SKM-1 treated with dmso at 0.1 percent for 144 hours (cell line): ENCODE measurements at regions not wholly inside any gene's neighbourhood (a gene's known extent, or its start where the extent isn't known, plus 50 kb on each side); places are given as distances from the start of the nearest gene placed in this dataset.
A peak's percentile ranks its signal among the peaks of the same experiment; 100 is the strongest.
"Not testable (repeated sequence)": the region's sequence is repeated elsewhere in the genome, so short reads cannot be mapped to it uniquely, and the experiment has no call there.

Experiments used
- DNase-seq: peaks from one replicate; lab custom pipeline; 2025; ENCODE audit not compliant: unreplicated experiment; lab: John Stamatoyannopoulos, UW

DNA sequence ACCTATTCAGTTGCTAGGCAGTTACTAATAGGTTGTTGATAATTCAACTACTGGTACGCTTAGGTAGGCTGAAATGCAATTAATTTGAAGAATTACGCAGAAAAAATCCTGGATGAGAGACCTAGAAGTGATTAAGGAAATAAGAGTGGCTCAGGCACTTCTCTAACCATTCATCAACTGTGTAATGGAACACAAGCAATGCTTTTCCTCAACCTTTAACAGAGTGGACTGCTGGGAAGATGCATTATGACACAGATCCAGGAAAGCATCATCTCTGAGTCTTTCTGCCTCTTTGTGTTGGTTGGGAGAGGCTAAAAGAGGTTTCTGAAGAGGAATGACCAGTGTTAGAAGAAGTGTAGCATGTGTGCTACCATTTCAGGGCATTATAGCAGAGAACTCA is 992.2 kb downstream of the TSN start:
- no peak for DNase-seq

DNA sequence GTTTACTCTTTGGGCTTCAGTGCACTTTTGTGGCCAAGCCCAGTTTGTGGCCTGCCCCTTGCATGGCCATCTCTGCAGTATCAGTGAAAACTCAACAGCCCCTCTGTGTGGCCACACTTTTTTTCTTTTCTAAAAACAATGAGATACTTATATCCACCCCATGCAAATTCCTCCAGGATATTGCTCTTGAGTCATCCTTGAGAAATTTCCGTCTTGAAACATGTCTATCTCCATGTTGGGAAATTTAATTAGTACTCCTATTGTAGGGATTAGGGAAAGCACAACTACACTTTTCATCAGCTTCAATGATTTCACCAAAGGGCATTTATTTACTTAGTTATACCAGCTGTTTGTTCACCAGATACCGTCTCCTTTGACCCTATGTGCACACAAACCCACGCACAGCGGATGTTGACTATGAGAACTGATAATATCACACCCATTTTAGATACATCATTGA is 993.1 kb downstream of the TSN start:
- DNase-seq = no peak

DNA sequence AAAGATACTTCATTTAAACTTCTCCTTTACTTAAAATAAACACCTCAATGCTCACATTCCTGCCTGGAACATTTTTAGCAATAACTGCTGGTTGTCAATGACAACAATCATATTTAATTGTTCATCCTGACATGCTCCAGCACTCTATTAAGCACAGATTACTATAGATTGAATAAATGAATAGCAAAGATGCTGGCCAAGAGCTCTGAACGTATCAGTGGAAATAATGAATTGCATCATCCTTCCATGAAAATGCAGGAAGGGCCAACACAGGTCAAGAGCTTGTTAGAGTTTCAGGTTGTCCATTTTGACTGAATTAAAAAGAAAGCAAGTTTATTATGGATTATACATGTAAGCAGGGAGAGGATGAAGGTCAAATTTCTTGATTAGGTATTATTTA is 994.0 kb downstream of the TSN start:
- DNase-seq = no peak

DNA sequence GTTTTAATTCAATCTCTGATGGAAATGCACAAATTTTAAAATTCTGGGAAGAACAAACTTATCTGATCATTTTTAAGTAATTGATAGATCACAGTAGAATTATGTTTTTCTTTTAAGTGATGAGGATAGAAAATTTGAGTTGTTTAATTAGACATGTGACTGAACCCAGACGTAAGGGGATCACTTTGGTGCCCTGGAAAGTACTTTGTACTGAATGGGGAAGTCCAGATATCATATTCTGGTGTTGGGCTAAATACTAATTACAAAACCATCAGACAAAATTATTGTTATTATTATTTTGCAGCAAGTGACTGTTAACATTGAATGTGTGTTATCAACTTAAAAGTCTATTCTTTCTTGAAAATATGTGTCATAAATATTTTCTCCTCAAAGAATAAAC is 994.6 kb downstream of the TSN start:
- no peak for DNase-seq

DNA sequence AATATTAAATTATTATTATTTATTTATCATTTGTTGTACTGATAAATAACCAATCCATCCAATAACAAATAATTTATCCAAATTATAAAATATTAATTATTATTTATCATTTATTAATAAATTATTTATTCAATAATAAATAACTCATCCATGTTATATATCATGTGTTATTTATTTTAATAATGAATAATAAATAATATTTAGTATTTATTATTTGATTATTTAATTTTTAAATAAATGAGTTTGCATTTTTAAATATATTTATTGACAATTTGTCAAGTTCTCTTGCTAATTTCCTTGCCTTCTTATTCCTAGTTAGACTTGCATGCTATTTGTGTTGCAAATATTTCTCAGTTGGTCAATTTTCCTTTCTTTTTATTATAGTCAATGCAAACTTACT is 995.4 kb downstream of the TSN start:
- no peak for DNase-seq

DNA sequence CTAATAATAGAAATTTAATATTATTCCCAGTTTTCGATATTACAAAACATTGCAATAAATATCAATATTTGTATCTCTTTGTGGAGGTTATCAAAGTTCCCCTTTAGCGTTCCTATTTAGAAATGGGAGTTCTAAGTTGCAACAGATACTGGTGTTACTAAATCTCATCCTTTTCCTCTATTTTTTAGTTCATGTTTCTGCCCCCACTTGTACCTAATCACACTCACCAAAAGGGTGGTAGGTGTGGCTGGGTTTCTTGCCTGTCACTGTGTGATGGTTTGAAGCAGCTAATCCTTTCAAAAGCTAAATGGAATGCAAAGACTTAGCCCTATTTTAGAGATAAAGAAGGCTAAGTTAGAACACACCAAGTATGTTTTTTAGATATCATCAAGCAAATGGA is 997.9 kb downstream of the TSN start:
- DNase-seq = peak; percentile 87

DNA sequence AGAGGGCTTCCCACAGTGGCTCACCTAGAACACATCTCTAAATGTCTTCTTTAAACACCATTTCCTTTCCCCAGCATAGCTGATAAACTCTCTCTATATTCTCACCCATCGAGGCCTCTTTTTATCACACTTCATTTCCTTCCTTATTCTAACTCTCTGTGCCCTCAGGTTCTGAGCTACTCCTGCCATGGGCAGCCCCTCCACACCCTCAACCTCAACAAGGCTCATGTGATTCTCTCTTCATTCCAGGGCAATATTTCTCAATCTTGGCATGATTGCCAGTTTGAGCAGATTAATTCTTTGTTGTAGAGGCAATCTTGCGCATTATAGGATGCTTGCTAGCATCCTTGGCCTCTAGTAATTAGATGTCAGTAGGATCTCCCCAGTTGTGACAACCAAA is 999.1 kb downstream of the TSN start:
- peak; percentile 65 for DNase-seq

DNA sequence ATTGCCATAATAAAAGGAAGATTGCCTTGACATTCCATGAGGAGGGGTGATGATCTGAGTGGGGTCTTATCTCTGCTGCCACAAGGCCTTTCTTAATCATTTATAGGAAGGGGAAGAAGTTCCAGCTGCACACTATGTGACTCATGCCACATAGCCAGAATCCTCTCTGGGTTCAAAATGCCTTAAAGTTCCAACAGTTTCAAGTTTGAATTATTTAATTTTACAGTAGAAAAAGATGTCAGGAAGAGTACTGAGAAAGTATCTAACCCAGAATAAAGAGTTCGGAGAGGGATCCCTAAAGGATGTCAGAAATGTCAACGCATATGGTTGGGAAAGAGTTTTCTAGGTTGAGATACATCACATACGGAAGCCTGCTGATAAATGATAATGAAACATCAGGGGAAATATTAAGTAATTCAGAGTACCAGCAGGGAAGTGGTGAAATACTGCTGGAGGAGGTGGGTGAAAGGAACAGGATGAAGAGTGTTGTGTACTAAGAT is 999.9 kb downstream of the TSN start:
- DNase-seq = peak; percentile 87

DNA sequence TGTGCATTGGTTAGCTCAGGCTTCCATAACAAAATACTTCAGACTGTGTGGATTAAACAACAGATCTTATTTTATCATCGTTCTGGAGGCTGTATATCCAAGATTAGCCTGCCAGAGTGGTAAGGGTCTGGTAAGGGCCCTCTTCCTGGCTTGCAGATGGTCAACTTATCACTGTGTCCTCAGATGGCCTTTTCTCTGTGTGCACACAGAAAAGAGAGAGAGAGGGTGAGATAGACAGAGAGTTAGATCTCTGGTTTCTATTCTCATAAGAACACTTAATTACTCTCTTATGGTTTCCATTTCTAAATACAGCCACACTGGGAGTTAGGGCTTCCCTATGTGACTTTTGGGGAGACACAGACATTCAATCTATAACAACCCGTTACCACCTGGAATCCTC is 1003.5 kb downstream of the TSN start:
- no peak for DNase-seq

DNA sequence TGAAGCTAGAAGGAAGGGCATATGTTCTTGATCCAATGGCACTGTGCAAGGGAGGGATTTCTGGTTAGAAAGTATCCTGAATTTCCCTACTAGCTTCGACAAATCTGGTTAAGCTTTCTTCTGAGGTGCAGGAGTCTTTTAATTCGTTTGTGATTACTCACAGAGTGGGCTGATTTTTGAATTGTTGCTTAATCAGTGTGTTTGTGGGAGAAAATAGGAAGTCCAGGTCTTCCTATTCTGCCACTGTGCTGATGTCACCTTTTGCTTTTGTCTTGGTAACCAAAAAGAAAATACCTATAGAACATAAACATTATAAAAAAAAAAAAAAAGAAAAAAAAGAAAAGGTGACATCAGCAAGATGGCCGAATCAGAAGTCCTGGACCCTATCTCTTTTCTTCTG is 1008.6 kb downstream of the TSN start:
- peak; percentile 14 for DNase-seq

DNA sequence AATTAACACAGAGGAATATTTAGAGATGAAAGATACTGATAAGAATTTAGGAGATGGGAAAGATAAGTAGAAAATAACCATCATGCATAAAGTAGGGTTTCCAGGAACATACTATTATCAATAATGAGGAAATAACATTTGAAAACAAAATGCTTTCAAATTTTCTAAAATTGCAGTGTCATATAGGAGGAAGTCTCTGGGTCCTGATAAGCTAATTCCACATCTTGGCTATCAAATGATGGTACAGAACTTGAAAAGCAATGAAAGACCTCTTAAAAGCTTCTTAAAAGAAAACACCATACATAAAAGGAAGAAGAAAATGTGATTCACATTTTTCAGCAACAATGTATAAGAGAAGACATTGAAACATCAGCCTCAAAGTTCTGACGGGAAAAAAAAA is 1024.8 kb downstream of the TSN start:
- no peak for DNase-seq

DNA sequence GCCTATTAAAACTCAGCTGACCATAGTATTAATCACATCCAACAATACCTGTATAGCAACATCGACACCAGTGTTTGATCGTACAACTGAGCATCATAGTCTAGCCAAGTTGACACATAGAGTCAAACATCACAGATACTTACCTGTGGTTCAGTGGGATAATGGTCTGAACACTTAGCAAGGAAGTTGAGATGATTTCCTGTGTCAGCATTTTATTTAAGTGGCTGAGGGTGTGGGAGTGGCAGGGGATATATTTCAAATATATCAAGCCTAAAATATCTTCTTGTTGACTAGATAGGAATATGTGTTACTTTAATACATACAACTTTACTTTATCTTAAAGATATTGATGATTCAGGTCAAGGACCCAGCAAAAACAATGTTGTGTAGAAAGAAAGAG is 1038.6 kb downstream of the TSN start:
- no peak for DNase-seq

DNA sequence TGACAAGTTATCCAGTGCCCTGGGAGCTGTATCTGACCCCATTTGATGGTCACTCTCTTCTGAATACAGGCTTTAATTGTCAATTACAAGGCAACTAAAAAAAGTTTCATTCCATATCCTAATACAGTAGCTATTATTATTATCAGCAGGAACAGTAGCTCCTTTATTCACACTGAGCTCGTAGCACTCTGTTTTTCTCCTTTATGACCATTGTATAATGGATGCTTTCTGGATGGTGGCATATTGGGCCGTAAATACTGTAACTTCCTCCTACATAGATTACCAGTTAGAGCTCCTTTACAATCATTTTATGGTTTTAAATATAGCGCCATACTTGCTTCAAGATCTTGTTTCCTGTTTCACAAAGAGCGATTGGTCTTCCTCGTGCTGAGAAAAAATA is 1040.3 kb downstream of the TSN start:
- no peak for DNase-seq

DNA sequence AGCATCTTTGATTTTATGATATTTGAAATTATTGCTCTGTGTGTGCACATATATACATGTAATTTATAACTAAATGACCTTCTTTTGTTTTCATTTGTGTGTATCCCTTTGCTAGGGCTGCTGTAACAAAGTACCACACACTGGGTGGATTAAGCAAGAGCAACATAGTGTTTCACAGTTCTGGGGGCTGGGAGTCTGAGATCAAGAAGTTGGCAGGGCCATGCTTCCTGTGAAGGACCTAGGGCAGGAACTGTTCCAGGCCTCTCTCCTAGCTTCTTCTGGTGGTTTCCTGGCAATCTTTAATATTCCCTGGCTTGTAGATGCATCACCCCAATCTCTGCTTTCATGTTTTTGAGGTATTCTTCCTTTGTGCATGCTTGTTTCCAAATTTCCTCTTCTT is 1043.9 kb downstream of the TSN start:
- DNase-seq = no peak

DNA sequence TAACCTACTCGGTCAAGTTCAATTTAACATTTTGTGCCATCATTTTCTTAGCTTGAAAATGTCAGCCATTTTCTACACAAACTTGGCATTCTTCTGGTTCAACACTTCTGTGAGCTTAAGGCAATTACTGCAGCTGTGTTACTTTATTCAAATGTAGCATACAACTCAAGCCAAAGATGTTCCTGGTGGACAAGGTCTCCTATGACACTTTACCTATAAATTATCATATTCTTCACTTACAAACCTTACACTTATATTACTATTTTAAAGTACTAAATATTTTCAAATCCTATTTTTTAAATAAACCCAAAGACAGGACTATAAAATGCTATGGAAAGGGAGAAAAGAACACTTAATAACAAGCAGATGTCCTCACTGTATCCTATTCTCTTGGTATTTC is 1045.3 kb downstream of the TSN start:
- no peak for DNase-seq

DNA sequence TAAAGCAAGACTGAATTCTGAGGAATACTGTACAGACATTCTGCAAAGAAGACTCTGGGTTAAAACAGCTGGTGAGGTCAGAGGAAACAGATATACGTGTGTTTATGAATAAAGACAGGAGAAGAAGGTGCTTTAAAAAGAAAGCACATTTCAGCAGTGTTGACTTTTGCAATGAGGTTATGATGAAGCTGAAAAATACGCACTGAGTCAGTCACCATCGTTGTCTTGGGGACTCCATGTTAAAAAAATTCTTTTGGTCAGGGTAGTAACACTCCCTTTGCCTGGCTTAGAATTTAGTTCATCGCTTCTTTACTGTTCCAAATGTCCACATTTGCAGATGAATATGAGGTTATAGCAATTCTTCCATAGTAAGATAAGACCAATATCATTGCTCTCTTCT is 1049.0 kb downstream of the TSN start:
- no peak for DNase-seq

DNA sequence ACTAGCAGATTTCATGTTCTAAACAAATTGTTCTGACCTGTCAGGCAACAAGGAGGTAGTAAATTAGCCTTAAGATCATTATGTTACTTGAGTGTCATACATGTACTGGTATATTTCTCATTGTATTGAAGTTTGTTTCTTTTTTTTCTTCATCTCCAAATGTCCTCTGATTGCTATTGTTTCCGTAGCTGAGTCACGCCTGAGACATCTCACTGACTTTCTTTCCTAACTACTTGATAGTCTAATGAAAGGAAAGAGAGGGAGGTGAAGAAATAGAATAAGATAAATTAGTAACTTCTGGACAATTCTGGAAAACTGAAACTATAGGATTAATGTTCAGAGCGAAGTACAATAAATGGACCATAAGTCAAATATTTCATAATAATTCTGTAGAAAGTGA is 1049.9 kb downstream of the TSN start:
- no peak for DNase-seq

DNA sequence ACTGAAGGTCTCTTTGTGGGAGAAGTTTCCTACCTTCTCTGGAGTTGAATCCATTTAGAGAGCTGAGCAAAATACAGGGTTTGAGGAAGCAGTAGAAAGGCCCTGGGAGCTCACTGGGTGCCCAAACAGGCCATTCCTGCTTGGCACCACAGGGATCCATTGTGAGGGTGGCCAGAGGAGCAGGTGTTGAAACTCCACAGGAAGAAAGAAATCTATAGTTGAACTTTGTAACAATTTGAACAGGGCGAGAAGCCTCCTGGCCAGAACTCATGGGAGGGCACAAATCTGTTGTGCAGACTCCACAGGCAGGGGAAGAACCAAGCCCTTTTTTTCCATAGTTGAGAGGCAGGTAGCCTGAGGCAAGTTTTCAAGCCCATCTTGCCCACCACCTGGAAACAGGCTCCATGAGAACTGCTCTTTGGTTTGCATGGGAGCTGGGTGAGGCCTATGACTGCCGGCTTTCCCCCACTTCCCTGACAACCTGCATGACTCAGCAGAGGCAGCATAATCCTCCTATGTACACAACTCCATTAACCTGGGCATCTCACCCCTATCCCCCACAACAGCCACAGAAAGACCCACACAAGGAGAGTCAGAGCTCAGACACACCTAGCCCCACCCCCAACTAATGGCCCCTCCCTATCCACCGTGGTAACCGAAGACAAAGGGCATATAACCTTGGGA is 1053.0 kb downstream of the TSN start:
- no peak for DNase-seq

DNA sequence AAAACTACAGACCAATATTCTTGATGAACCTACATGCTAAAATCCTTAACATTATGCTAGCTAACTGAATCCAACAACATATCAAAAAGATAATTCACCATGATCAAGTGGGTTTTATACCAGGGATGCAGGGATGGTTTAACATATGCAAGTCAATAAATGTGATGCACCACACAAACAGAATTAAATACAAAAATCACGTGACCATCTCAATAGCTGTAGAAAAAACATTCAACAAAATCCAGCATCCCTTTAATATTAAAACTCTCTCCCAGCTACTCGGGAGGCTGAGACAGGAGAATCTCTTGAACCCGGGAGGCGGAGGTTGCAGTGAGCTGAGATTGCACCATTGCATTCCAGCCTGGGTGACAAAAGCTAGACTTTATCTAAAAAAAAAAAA is 1056.8 kb downstream of the TSN start:
- not testable (repeated sequence) for DNase-seq

DNA sequence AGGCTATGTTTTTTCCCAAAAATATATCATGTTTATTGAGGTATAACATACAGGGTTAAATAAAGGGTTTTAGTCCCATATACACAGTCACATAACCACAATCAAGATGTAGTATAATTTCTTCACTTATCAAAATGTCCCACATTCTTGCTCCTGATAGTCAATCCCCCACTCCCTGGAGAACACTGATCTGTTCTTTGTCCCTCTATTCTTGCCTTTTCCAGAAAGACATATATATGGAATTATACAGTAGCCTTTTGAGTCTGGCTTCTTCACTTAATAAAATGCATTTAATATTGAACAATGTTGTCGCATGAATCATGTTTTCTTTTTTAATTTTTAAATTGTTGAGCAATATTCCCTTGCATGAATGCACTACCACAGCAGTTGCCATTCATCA is 1059.7 kb downstream of the TSN start:
- DNase-seq = no peak

DNA sequence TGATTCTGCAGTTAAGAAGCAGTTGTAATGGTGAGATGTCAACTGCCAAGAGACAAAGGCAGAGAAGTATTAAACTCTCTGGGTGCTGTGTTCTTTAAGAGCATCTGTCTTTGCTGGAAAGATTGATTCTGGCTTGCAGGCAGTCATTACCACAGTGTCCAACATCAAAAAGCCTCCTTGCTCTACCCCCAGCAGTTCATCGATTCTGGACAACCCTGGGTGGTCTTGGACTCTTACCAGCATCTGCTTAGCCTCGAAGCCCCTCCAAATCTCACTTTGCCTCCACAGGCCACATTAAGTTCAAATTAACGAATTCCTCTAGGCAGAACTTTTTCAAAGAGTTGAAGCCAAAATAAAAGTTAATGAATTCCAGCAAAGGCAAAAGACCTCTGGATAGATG is 1061.4 kb downstream of the TSN start:
- no peak for DNase-seq

DNA sequence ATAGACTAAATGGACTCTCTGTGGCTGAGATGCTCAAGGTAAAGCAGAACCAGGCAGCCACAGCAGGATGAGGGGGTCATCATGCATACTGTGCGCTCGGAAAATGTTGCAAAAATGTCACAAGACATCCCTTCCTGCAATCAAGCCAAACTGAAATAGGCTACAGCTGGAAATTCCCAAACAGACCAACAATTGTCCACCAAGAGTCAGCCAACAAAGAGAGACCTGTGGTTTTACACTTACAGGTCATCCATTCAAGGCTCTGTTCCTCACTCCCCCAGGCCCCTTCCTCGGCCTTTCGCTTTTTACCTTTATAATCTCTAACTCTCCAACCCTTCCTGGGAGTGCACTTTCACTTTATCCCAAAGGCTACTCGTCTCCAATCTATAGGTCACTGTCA is 1066.9 kb downstream of the TSN start:
- DNase-seq = no peak

DNA sequence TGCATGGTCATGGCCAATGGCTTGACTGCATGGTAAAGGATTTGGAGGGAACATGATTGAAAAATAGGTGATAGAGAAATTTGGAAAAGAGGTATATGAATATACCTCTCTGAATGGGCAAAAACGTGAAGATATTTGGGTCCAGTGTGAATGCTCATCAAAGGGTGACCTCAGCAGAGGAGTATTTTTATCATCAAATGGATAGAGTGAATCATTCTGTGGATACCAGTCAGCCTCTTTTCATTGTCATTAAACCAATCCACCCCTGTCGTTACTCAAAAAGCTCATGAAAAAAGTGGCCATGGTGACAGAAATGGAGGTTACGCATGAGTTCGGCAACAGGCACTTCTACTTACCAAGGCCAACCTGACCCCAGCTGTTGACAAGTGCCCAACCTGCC is 1074.7 kb downstream of the TSN start:
- DNase-seq = no peak
